Stomach (tissue), 8 donors: ENCODE measurements at regions not wholly inside any gene's neighbourhood (a gene's known extent, or its start where the extent isn't known, plus 50 kb on each side); places are given as distances from the start of the nearest gene placed in this dataset.

Experiments
- DNase-seq, 2 donors: peaks; one replicate each; pipeline versions ENCODE4 v3.0.0 to v3.0.0-alpha.2; 2013 to 2019
- H3K27ac ChIP-seq, 5 donors: fragments of 200-600 bp in 4 of 5; sonication (generic) in 4 of 5; one replicate each; pipeline ENCODE4 v1.5.1; 2013 to 2019; ENCODE audit warnings: mild to moderate bottlenecking in 1 of 5, moderate library complexity in 1 of 5
- H3K27me3 ChIP-seq, 3 donors: fragments of 200-600 bp; sonication (generic); one replicate each; pipeline ENCODE4 v1.5.1; 2017 to 2019; ENCODE audit warnings: mixed run types in 1 of 3
- H3K36me3 ChIP-seq, 4 donors: fragments of 200-600 bp; sonication (generic); 1 replicate in 3 of 4; 2 replicates in 1 of 4; pipeline ENCODE4 v1.5.1; 2016 to 2019
- H3K4me1 ChIP-seq, 4 donors: fragments of 200-600 bp; sonication (generic); one replicate each; pipeline ENCODE4 v1.5.1; 2016 to 2019
- H3K4me3 ChIP-seq, 4 donors: fragments of 200-600 bp; sonication (generic) in 3 of 4; one replicate each; pipeline ENCODE4 v1.5.1; 2016 to 2019; ENCODE audit warnings: mild to moderate bottlenecking in 1 of 4
- H3K9me3 ChIP-seq, 4 donors: fragments of 200-600 bp; sonication (generic); one replicate each; pipeline ENCODE4 v1.5.1; 2016 to 2019
- EP300 ChIP-seq: sonication (generic); formaldehyde crosslinking; IDR thresholded peaks from one replicate; pipeline ENCODE4 v1.6.1; 2017; ENCODE audit warnings: antibody characterized with exemption
- POLR2A ChIP-seq, 4 donors: fragments of 450-650 bp; IDR thresholded peaks; one replicate each; pipeline ENCODE4 v1.6.1; 2016; ENCODE audit warnings: antibody characterized with exemption in 4 of 4, control low read depth in 2 of 4, mild to moderate bottlenecking in 1 of 4, moderate library complexity in 1 of 4
- POLR2AphosphoS5 ChIP-seq, 3 donors: sonication (generic); formaldehyde crosslinking; IDR thresholded peaks; one replicate each; pipeline ENCODE4 v1.6.1; 2016; ENCODE audit warnings: antibody characterized with exemption in 3 of 3
- WGBS, 5 donors: extraction: QIAGEN DNeasy Blood & Tissue Kit in 3 of 5; methylation state at CpG; one replicate each; pipeline versions ENCODE4 v1.1.5 to v1.1.7; 2013 to 2018; 5-methylcytosine and 5-hydroxymethylcytosine counted together
- intact Hi-C: fragments of 100-400 bp; cut with DNase I; formaldehyde crosslinking; loops from one replicate; pipeline ENCODE4 v1.15.1; 2023; ENCODE audit warnings: low total_unique reads
- TF ChIP-seq, protein P1 (sequence below), 7 experiments: fragments of 450-650 bp in 4 of 7; fragments of 200-600 bp in 3 of 7; sonication (generic) in 3 of 7; IDR thresholded peaks; one replicate each; pipeline ENCODE4 v1.5.1; 2016 to 2019; ENCODE audit warnings: antibody characterized with exemption in 7 of 7, control low read depth in 2 of 7, mild to moderate bottlenecking in 1 of 7
- donor health status: healthy with polysubstance abuse.
- donor health status: Bipolar disorder and iron deficiency.
- donor health status: healthy.

DNA sequence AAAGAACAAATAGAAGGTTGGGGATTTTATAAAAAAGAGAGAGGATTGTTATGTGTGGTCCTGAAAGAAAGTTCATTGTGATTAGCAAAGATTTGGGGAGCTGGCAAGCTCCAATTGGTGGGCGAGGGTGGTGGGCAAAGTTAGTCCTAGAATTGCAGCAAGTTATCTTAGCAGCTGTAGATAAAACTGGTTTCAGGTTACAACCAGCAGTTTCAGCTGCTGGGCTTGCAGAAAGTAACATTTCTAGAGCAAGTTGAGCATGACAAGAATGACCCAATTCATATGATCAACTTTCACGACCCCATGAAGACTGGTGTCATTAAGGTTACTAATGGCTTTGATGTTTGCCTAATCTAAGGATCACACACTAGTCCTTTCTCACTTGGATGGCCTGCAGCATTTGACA lies 177.9 kb upstream of the NUDT4 start:
- intact Hi-C loops, result no loop called here
- Histone ChIP-seq H3K4me3 (no peak overlapping the region), H3K4me1 (peaks cover 0 to 4% (median 0%) of the 10 kb centered on the region in 4 donors), H3K27ac (no peak overlapping the region), H3K36me3 (no peaks in the 10 kb centered on the region), H3K9me3 (no peaks in the 10 kb centered on the region), H3K27me3 (no peaks in the 10 kb centered on the region)
- no peak for DNase-seq
- WGBS, 5 donors, result 24 to 62% (median 43%) methylated on average over 2 of the region's 2 CpGs
- TF ChIP-seq POLR2AphosphoS5 (IDR thresholded peaks at IDR 0.05) (no peak), POLR2A (IDR thresholded peaks at IDR 0.05) (no peak), EP300 (no peak)
- TF ChIP-seq, protein P1, sequence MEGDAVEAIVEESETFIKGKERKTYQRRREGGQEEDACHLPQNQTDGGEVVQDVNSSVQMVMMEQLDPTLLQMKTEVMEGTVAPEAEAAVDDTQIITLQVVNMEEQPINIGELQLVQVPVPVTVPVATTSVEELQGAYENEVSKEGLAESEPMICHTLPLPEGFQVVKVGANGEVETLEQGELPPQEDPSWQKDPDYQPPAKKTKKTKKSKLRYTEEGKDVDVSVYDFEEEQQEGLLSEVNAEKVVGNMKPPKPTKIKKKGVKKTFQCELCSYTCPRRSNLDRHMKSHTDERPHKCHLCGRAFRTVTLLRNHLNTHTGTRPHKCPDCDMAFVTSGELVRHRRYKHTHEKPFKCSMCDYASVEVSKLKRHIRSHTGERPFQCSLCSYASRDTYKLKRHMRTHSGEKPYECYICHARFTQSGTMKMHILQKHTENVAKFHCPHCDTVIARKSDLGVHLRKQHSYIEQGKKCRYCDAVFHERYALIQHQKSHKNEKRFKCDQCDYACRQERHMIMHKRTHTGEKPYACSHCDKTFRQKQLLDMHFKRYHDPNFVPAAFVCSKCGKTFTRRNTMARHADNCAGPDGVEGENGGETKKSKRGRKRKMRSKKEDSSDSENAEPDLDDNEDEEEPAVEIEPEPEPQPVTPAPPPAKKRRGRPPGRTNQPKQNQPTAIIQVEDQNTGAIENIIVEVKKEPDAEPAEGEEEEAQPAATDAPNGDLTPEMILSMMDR (IDR thresholded peaks at IDR 0.05), result no peak

DNA sequence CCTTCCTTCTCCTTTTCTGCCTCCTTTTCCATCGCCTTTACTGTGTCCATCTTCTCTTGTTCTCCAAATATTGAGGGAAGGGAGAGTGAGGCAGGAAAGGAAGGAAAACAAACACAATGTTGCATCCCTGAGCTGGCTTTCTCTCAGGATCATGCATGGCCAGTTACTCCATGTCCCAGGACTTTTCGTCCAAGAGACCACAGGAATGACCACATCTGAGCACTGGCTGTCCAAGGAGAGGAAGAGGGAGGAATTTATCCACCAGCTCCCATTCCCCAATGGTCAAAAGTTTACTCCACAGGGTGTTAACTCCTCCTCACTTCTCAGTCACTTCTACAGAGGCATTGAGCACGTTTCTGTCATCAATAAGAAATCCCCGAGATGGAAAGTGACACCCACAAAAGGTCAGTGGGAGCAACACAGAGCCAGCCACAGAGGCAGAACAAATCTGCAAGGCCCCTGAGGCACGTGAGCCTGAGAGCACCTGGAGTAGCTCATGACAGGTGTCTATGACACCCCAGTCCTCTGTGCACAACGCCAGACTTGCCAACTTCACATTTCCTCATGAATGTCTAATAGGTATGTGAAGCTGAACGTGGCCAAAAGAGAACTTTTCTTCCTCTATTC lies 177.3 kb upstream of the NUDT4 start:
- TF ChIP-seq, protein P1 (IDR thresholded peaks at IDR 0.05), result no peak
- no peak for TF ChIP-seq EP300
- TF ChIP-seq POLR2A (IDR thresholded peaks at IDR 0.05), result no peak
- no peak for TF ChIP-seq POLR2AphosphoS5 (IDR thresholded peaks at IDR 0.05)
- 66 to 80% (median 75%) methylated on average over 6 to 7 of the region's 7 CpGs for WGBS, 5 donors
- Histone ChIP-seq H3K4me3 (no peak overlapping the region), H3K36me3 (no peaks in the 10 kb centered on the region), H3K9me3 (no peaks in the 10 kb centered on the region), H3K27me3 (no peaks in the 10 kb centered on the region), H3K4me1 (peaks cover 0 to 4% (median 0%) of the 10 kb centered on the region in 4 donors), H3K27ac (no peak overlapping the region)
- no peak for DNase-seq
- intact Hi-C loops, result no loop called here

DNA sequence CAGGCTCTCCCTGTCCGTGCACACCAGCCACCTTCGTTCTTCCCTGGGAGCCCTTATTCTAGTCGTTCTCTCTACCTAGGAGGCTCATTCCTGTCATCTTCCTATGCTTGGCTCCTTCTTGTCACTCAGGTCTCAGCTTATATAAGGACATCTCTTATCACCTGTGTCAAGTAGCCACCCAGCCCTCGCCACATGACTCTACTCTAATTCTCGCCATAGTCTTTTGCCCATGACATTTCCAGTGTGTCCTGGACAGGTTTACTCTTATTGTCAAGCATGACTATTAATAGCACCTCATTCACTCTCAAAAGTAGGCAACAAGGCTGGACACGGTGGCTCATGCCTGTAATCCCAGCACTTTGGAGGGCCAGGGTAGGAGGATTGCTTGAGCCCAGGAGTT lies 175.7 kb upstream of the NUDT4 start:
- TF ChIP-seq, protein P1 (IDR thresholded peaks at IDR 0.05), result no peak
- TF ChIP-seq EP300, result no peak
- no peak for TF ChIP-seq POLR2AphosphoS5 (IDR thresholded peaks at IDR 0.05)
- TF ChIP-seq POLR2A (IDR thresholded peaks at IDR 0.05), result no peak
- 94 to 97% (median 96%) methylated on average over 6 of the region's 6 CpGs for WGBS, 5 donors
- H3K9me3 ChIP-seq, result no peaks in the 10 kb centered on the region
- no peak overlapping the region for H3K4me3 ChIP-seq
- no peak for DNase-seq
- intact Hi-C loops, result no loop called here
- H3K27me3 ChIP-seq, result no peaks in the 10 kb centered on the region
- no peaks in the 10 kb centered on the region for H3K36me3 ChIP-seq
- no peak overlapping the region for H3K27ac ChIP-seq
- peaks cover 0 to 4% (median 0%) of the 10 kb centered on the region in 4 donors for H3K4me1 ChIP-seq

DNA sequence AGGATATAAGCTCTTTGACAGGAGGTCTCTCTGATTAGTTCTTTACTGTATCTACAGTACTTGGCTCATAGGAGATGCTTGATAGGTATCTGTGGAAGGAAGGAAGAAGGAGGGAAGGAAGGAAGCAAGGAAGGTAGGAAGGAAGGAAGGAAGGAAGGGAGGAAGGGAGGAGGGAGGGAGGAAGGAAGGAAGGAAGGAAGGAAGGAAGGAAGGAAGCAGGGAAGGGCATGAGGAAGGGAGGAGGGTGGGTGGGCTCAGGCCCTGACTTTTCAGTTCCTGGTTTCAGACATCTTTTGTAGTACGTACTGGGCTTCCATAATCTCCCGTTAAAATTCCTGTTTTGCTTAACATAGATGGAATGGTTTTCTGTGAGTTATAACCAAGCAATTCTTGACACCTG lies 175.0 kb upstream of the NUDT4 start:
- Histone ChIP-seq H3K9me3 (no peaks in the 10 kb centered on the region), H3K27ac (no peak overlapping the region), H3K4me3 (no peak overlapping the region), H3K4me1 (no peaks in the 10 kb centered on the region), H3K27me3 (no peaks in the 10 kb centered on the region), H3K36me3 (no peaks in the 10 kb centered on the region)
- DNase-seq, result no peak
- intact Hi-C loops, result no loop called here
- WGBS, 5 donors, result 72 to 87% (median 83%) methylated on average over 2 of the region's 2 CpGs
- no peak for TF ChIP-seq EP300
- no peak for TF ChIP-seq POLR2A (IDR thresholded peaks at IDR 0.05)

DNA sequence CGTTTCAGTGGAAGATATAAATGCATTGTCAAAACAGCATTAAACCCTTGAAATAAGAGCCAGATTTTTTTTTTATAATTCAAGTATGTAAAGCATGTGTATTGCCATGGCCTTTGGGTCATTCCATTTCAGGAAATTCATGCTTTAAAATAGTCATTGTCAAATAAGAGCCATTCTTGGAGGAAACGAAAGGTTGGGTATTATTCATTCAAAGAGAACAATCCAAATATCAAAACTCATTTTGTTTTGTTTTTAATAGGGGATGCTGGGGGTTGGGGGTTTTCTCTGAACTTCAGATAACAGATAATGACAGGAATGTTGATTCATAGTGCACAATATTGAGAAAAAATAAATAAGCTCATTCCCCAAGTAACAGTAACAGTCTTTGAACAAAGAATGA lies 174.4 kb upstream of the NUDT4 start:
- TF ChIP-seq POLR2AphosphoS5 (IDR thresholded peaks at IDR 0.05) (no peak), EP300 (no peak), POLR2A (IDR thresholded peaks at IDR 0.05) (no peak)
- TF ChIP-seq, protein P1 (IDR thresholded peaks at IDR 0.05), result no peak
- intact Hi-C loops, result no loop called here
- H3K36me3 ChIP-seq, result no peaks in the 10 kb centered on the region
- 42 to 76% (median 62%) methylated on average over 2 of the region's 2 CpGs for WGBS, 5 donors
- H3K27ac ChIP-seq, result no peak overlapping the region
- H3K4me3 ChIP-seq, result no peak overlapping the region
- H3K4me1 ChIP-seq, result no peaks in the 10 kb centered on the region
- H3K27me3 ChIP-seq, result no peaks in the 10 kb centered on the region
- H3K9me3 ChIP-seq, result no peaks in the 10 kb centered on the region
- DNase-seq, result no peak
